ENCODE measurements at regions not wholly inside any gene's neighbourhood (a gene's known extent, or its start where the extent isn't known, plus 50 kb on each side); places are given as distances from the start of the nearest gene placed in this dataset.

GRCh38 chr2:34105006-34105767 is 506.1 kb upstream of the FAM98A start:
- H3K4me1 Mint-ChIP-seq (ENCODE audit: low read depth), result no peaks in the 10 kb centered on the region
- no peaks in the 10 kb centered on the region for H3K9me3 Mint-ChIP-seq
- H3K4me3 Mint-ChIP-seq, result no peak overlapping the region
- no peak for DNase-seq
- no peaks in the 10 kb centered on the region for H3K36me3 Mint-ChIP-seq (ENCODE audit: insufficient read depth)
- ATAC-seq, result no peak
- H3K27me3 Mint-ChIP-seq (ENCODE audit: low read depth), result no peaks in the 10 kb centered on the region

- DNase-seq (no peak), ATAC-seq (no peak)
- Mint-ChIP-seq H3K4me1 (ENCODE audit: low read depth) (no peaks in the 10 kb centered on the region), H3K27me3 (ENCODE audit: low read depth) (no peaks in the 10 kb centered on the region), H3K36me3 (ENCODE audit: insufficient read depth) (no peaks in the 10 kb centered on the region), H3K4me3 (no peak overlapping the region), H3K9me3 (no peaks in the 10 kb centered on the region)
Measured at GRCh38 chr2:34104601-34105000, 505.5 kb upstream of the FAM98A start.

GRCh38 chr2:34103437-34103836 is 504.3 kb upstream of the FAM98A start:
- Mint-ChIP-seq H3K4me1 (ENCODE audit: low read depth) (no peaks in the 10 kb centered on the region), H3K9me3 (no peaks in the 10 kb centered on the region), H3K4me3 (no peak overlapping the region), H3K36me3 (ENCODE audit: insufficient read depth) (no peaks in the 10 kb centered on the region), H3K27me3 (ENCODE audit: low read depth) (no peaks in the 10 kb centered on the region)
- no peak for DNase-seq
- ATAC-seq, result no peak

GRCh38 chr2:34102339-34102738 is 503.2 kb upstream of the FAM98A start:
- Mint-ChIP-seq H3K4me1 (ENCODE audit: low read depth) (no peaks in the 10 kb centered on the region), H3K4me3 (no peak overlapping the region), H3K9me3 (no peaks in the 10 kb centered on the region), H3K36me3 (ENCODE audit: insufficient read depth) (no peaks in the 10 kb centered on the region), H3K27me3 (ENCODE audit: low read depth) (no peaks in the 10 kb centered on the region)
- no peak for ATAC-seq
- no peak for DNase-seq

- DNase-seq, result no peak
- Mint-ChIP-seq H3K9me3 (no peaks in the 10 kb centered on the region), H3K4me1 (ENCODE audit: low read depth) (no peaks in the 10 kb centered on the region), H3K4me3 (no peak overlapping the region), H3K27me3 (ENCODE audit: low read depth) (no peaks in the 10 kb centered on the region), H3K36me3 (ENCODE audit: insufficient read depth) (no peaks in the 10 kb centered on the region)
- ATAC-seq, result no peak
Measured at GRCh38 chr2:34099377-34099776, 500.3 kb upstream of the FAM98A start.

- Mint-ChIP-seq H3K27me3 (ENCODE audit: low read depth) (no peaks in the 10 kb centered on the region), H3K4me1 (ENCODE audit: low read depth) (no peaks in the 10 kb centered on the region), H3K4me3 (no peak overlapping the region), H3K9me3 (no peaks in the 10 kb centered on the region), H3K36me3 (ENCODE audit: insufficient read depth) (no peaks in the 10 kb centered on the region)
- DNase-seq (no peak), ATAC-seq (no peak)
Measured at GRCh38 chr2:34098256-34098655, 499.2 kb upstream of the FAM98A start.

GRCh38 chr2:34096562-34097171 is 497.6 kb upstream of the FAM98A start:
- Mint-ChIP-seq H3K36me3 (ENCODE audit: insufficient read depth) (no peaks in the 10 kb centered on the region), H3K4me3 (no peak overlapping the region), H3K4me1 (ENCODE audit: low read depth) (no peaks in the 10 kb centered on the region), H3K27me3 (ENCODE audit: low read depth) (no peaks in the 10 kb centered on the region), H3K9me3 (no peaks in the 10 kb centered on the region)
- DNase-seq, result peak; percentile 15
- ATAC-seq, result no peak

GRCh38 chr2:34093790-34094189 is 494.7 kb upstream of the FAM98A start:
- Mint-ChIP-seq H3K4me3 (no peak overlapping the region), H3K27me3 (ENCODE audit: low read depth) (no peaks in the 10 kb centered on the region), H3K36me3 (ENCODE audit: insufficient read depth) (no peaks in the 10 kb centered on the region), H3K4me1 (ENCODE audit: low read depth) (no peaks in the 10 kb centered on the region), H3K9me3 (no peaks in the 10 kb centered on the region)
- DNase-seq (no peak), ATAC-seq (no peak)

GRCh38 chr2:34070196-34070595 is 471.1 kb upstream of the FAM98A start:
- H3K36me3 Mint-ChIP-seq (ENCODE audit: insufficient read depth), result no peaks in the 10 kb centered on the region
- no peaks in the 10 kb centered on the region for H3K4me1 Mint-ChIP-seq (ENCODE audit: low read depth)
- ATAC-seq (no peak), DNase-seq (no peak)
- H3K9me3 Mint-ChIP-seq, result no peaks in the 10 kb centered on the region
- H3K27me3 Mint-ChIP-seq (ENCODE audit: low read depth), result no peaks in the 10 kb centered on the region
- H3K4me3 Mint-ChIP-seq, result no peak overlapping the region

- no peak overlapping the region for H3K4me3 Mint-ChIP-seq
- H3K36me3 Mint-ChIP-seq (ENCODE audit: insufficient read depth), result no peaks in the 10 kb centered on the region
- H3K4me1 Mint-ChIP-seq (ENCODE audit: low read depth), result no peaks in the 10 kb centered on the region
- H3K27me3 Mint-ChIP-seq (ENCODE audit: low read depth), result no peaks in the 10 kb centered on the region
- DNase-seq (no peak), ATAC-seq (no peak)
- no peaks in the 10 kb centered on the region for H3K9me3 Mint-ChIP-seq
Measured at GRCh38 chr2:34069604-34070003, 470.5 kb upstream of the FAM98A start.

GRCh38 chr2:34050413-34050812 is 451.3 kb upstream of the FAM98A start:
- H3K36me3 Mint-ChIP-seq (ENCODE audit: insufficient read depth), result no peaks in the 10 kb centered on the region
- no peak for ATAC-seq
- no peaks in the 10 kb centered on the region for H3K9me3 Mint-ChIP-seq
- no peak overlapping the region for H3K4me3 Mint-ChIP-seq
- H3K4me1 Mint-ChIP-seq (ENCODE audit: low read depth), result no peaks in the 10 kb centered on the region
- DNase-seq, result no peak
- H3K27me3 Mint-ChIP-seq (ENCODE audit: low read depth), result peaks cover 3% of the 10 kb centered on the region

- no peak for DNase-seq
- H3K27me3 Mint-ChIP-seq (ENCODE audit: low read depth), result no peaks in the 10 kb centered on the region
- ATAC-seq, result no peak
- no peaks in the 10 kb centered on the region for H3K4me1 Mint-ChIP-seq (ENCODE audit: low read depth)
- peaks cover 6% of the 10 kb centered on the region for H3K9me3 Mint-ChIP-seq
- no peaks in the 10 kb centered on the region for H3K36me3 Mint-ChIP-seq (ENCODE audit: insufficient read depth)
- H3K4me3 Mint-ChIP-seq, result no peak overlapping the region
Measured at GRCh38 chr2:34045101-34045655, 446.1 kb upstream of the FAM98A start.

- H3K4me1 Mint-ChIP-seq (ENCODE audit: low read depth), result no peaks in the 10 kb centered on the region
- H3K27me3 Mint-ChIP-seq (ENCODE audit: low read depth), result no peaks in the 10 kb centered on the region
- DNase-seq (no peak), ATAC-seq (no peak)
- H3K9me3 Mint-ChIP-seq, result no peaks in the 10 kb centered on the region
- no peaks in the 10 kb centered on the region for H3K36me3 Mint-ChIP-seq (ENCODE audit: insufficient read depth)
- H3K4me3 Mint-ChIP-seq, result no peak overlapping the region
Measured at GRCh38 chr2:34037886-34038285, 438.8 kb upstream of the FAM98A start.

- Mint-ChIP-seq H3K36me3 (ENCODE audit: insufficient read depth) (no peaks in the 10 kb centered on the region), H3K4me3 (no peak overlapping the region), H3K9me3 (no peaks in the 10 kb centered on the region), H3K27me3 (ENCODE audit: low read depth) (no peaks in the 10 kb centered on the region), H3K4me1 (ENCODE audit: low read depth) (no peaks in the 10 kb centered on the region)
- ATAC-seq (no peak), DNase-seq (no peak)
Measured at GRCh38 chr2:34037157-34037556, 438.1 kb upstream of the FAM98A start.

- no peaks in the 10 kb centered on the region for H3K4me1 Mint-ChIP-seq (ENCODE audit: low read depth)
- no peaks in the 10 kb centered on the region for H3K36me3 Mint-ChIP-seq (ENCODE audit: insufficient read depth)
- no peak overlapping the region for H3K4me3 Mint-ChIP-seq
- H3K9me3 Mint-ChIP-seq, result no peaks in the 10 kb centered on the region
- DNase-seq (no peak), ATAC-seq (no peak)
- no peaks in the 10 kb centered on the region for H3K27me3 Mint-ChIP-seq (ENCODE audit: low read depth)
Measured at GRCh38 chr2:34031097-34031496, 432.0 kb upstream of the FAM98A start.
